ENCODE measurements at regions not wholly inside any gene's neighbourhood (a gene's known extent, or its start where the extent isn't known, plus 50 kb on each side); places are given as distances from the start of the nearest gene placed in this dataset.
"Not testable (repeated sequence)": the region's sequence is repeated elsewhere in the genome, so short reads cannot be mapped to it uniquely, and the experiment has no call there.

DNA sequence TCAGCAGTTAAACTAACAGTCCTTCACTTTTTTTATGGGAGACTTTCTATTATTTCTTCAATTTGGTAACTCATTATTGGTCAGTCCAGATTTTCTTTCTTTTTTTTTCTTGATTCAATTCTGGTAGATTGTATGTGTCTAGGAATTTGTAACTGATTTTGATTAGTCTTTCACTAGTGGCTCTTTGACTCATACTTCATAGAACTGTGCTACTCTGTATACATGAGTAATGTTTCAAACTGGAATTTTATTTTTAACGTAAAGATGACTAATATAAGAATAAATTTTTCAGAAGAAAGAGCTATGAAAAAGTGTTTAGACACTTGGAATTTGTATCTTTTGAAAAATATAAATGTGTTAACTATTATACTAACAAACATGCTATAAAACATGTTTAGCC, 813.0 kb downstream of the TRAM1L1 start:
- Histone ChIP-seq H3K27me3 (no peaks in the 10 kb centered on the region), H3K36me3 (no peaks in the 10 kb centered on the region), H3K4me3 (no peak overlapping the region), H3K9me3 (no peaks in the 10 kb centered on the region), H3K27ac (no peak overlapping the region), H3K4me1 (no peaks in the 10 kb centered on the region)
- no peak for DNase-seq
- TF ChIP-seq POLR2A (IDR thresholded peaks at IDR 0.05) = no peak
- TF ChIP-seq, protein P1, sequence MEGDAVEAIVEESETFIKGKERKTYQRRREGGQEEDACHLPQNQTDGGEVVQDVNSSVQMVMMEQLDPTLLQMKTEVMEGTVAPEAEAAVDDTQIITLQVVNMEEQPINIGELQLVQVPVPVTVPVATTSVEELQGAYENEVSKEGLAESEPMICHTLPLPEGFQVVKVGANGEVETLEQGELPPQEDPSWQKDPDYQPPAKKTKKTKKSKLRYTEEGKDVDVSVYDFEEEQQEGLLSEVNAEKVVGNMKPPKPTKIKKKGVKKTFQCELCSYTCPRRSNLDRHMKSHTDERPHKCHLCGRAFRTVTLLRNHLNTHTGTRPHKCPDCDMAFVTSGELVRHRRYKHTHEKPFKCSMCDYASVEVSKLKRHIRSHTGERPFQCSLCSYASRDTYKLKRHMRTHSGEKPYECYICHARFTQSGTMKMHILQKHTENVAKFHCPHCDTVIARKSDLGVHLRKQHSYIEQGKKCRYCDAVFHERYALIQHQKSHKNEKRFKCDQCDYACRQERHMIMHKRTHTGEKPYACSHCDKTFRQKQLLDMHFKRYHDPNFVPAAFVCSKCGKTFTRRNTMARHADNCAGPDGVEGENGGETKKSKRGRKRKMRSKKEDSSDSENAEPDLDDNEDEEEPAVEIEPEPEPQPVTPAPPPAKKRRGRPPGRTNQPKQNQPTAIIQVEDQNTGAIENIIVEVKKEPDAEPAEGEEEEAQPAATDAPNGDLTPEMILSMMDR (IDR thresholded peaks at IDR 0.05) = no peak
- intact Hi-C loops (cut with DNase I; ENCODE audit: low total_unique reads) = no loop called here

DNA sequence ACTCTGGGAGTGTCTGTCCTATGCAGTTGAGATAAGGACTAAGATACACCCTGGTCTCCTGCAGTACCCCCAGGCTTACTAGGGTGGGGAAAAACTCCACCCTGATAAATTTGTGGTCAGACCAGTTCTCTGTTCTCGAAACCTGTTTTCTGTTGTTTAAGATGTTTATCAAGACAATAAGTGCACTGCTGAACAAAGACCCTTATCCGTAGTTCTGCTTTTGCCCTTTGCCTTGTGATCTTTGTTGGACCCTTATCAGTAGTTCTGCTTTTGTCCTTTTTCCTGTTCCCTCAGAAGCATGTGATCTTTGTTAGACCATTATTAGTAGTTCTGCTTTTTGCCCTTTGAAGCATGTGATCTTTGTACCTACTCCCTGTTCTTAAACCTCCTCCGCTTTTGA, 824.4 kb downstream of the TRAM1L1 start:
- DNase-seq; H3K4me3 ChIP-seq; H3K36me3 ChIP-seq; intact Hi-C loops (cut with DNase I; ENCODE audit: low total_unique reads); H3K27ac ChIP-seq; H3K4me1 ChIP-seq; H3K9me3 ChIP-seq; H3K27me3 ChIP-seq: not testable (repeated sequence)

DNA sequence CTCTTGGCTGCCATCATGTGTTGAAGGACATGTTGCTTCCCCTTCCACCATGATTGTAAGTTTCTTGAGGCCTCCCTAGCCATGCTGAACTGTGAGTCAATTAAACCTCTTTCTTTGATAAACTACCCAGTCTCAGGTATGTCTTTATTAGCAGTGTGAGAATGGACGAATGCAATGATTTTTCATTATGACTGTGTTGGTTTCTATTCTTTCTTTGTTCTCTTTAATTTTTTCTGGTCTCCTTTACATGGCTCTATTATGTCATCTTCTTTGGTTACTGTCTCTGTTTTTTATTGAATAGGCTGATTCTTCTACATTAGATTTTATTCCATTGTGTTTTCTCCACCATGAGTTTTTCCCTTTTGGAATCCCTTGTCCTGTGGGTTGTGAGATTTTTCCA, 840.6 kb downstream of the TRAM1L1 start:
- DNase-seq = no peak
- no peaks in the 10 kb centered on the region for H3K36me3 ChIP-seq
- H3K4me3 ChIP-seq = no peak overlapping the region
- H3K27me3 ChIP-seq = no peaks in the 10 kb centered on the region
- H3K4me1 ChIP-seq = no peaks in the 10 kb centered on the region
- intact Hi-C loops (cut with DNase I; ENCODE audit: low total_unique reads) = no loop called here
- no peak overlapping the region for H3K27ac ChIP-seq
- H3K9me3 ChIP-seq = no peaks in the 10 kb centered on the region
- TF ChIP-seq, protein P1 (IDR thresholded peaks at IDR 0.05) = no peak
- TF ChIP-seq POLR2A (IDR thresholded peaks at IDR 0.05) = no peak

DNA sequence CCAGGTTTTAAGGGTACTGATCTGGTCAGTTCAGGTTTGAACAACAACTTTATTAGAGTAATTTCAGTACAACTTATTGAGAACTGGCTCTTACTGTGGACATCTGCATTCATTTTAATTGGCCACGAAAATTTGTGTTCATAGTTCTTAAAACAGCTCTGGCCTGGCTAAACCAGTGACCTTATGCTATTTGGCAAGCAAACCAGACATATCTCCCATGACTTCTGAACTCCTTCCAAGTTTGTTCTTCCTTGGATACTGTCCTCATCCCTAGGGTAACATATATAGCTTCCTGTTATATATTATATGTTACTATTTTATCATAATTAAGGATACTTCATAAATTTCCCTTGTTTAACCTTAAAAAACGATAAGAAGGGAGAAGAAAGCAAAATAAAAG, 841.9 kb downstream of the TRAM1L1 start:
- no peak for TF ChIP-seq POLR2A (IDR thresholded peaks at IDR 0.05)
- TF ChIP-seq, protein P1 (IDR thresholded peaks at IDR 0.05) = no peak
- intact Hi-C loops (cut with DNase I; ENCODE audit: low total_unique reads) = no loop called here
- H3K9me3 ChIP-seq = no peaks in the 10 kb centered on the region
- H3K27me3 ChIP-seq = no peaks in the 10 kb centered on the region
- no peak for DNase-seq
- H3K36me3 ChIP-seq = no peaks in the 10 kb centered on the region
- no peaks in the 10 kb centered on the region for H3K4me1 ChIP-seq
- no peak overlapping the region for H3K27ac ChIP-seq
- no peak overlapping the region for H3K4me3 ChIP-seq

DNA sequence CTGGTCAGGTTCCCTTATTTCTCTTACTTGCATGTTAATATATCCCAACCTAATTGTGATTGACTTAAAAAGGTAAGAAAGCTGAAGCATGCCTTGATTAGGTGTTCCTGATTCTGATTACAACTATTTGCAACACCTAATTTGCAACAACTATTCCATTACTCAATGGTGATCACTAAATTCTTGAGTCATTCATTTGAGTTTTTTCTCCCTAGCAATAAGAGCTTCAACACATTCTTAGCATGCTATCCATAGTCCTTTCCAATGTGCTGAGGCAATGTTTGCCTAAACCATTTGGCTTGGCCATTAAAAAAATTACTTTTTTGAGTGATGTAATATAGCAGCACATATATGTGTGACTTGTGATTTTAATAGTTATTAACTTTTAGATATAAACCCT, 851.4 kb downstream of the TRAM1L1 start:
- Histone ChIP-seq H3K27ac (no peak overlapping the region), H3K9me3 (no peaks in the 10 kb centered on the region), H3K4me1 (no peaks in the 10 kb centered on the region), H3K27me3 (no peaks in the 10 kb centered on the region), H3K36me3 (no peaks in the 10 kb centered on the region), H3K4me3 (no peak overlapping the region)
- intact Hi-C loops (cut with DNase I; ENCODE audit: low total_unique reads) = no loop called here
- no peak for DNase-seq
- TF ChIP-seq POLR2A (IDR thresholded peaks at IDR 0.05) = no peak
- TF ChIP-seq, protein P1 (IDR thresholded peaks at IDR 0.05) = no peak

DNA sequence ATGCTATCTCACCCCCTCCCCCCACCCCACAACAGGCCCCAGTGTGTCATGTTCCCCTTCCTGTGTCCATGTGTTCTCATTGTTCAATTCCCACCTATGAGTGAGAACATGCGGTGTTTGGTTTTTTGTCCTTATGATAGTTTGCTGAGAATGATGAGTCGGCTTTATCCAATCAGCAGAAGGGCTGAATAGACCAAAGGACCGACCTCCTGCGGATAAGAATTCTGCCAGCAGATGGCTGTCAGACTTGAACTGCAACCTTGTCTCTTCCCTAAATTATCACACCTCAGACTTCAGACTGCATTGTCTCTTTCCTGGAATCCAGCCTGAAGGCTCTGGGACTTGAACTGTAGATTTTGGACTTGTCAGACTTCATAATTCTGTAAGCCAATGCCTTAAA, 853.4 kb downstream of the TRAM1L1 start:
- H3K4me1 ChIP-seq; H3K4me3 ChIP-seq; H3K27ac ChIP-seq; H3K9me3 ChIP-seq; H3K36me3 ChIP-seq; intact Hi-C loops (cut with DNase I; ENCODE audit: low total_unique reads); DNase-seq; H3K27me3 ChIP-seq: not testable (repeated sequence)
